ENCODE measurements at regions not wholly inside any gene's neighbourhood (a gene's known extent, or its start where the extent isn't known, plus 50 kb on each side); places are given as distances from the start of the nearest gene placed in this dataset.

DNA sequence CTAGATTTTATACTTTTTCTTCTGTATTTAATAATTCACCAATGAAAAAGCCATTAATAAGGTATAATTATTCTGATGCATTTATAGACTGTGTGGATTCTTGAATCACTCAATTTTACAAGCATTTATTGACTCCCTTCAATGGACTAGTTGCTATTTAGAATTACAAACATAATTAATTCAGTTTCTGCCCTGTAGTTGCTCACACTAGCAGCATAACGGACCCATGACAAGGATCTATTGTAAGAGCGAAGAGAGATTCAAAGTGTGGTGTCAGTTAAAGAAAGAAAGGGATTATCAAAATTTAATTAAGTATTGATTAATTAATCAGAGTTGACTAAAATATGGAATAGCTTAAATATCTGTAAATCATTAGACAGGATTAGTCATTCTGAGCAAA is 602.6 kb upstream of the PTCHD4 start:
- TF ChIP-seq POLR2A (IDR thresholded peaks at IDR 0.05) (no peak), CTCF (IDR thresholded peaks at IDR 0.05) (no peak)
